ENCODE measurements at regions not wholly inside any gene's neighbourhood (a gene's known extent, or its start where the extent isn't known, plus 50 kb on each side); places are given as distances from the start of the nearest gene placed in this dataset.

DNA sequence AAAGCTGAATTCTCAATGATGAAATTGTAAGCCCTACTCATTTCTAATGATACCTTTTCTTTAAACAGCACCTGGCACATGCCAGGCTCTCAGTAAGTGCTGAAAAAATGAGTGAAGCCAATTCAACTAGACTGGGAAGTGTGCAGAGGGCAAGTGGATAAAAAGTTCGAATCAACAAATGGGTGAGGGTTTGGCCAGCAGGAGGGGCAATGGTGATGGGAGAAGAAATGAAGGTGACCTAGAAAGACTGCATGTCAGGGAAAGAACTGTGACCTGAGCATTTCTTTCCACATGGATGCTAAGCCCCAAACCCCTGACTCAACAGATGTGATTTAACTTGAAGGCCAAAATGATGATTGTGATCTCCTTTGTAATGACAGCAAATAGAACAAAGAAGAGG is 54.6 kb downstream of the DKK1 start:
- TF ChIP-seq, protein P1, sequence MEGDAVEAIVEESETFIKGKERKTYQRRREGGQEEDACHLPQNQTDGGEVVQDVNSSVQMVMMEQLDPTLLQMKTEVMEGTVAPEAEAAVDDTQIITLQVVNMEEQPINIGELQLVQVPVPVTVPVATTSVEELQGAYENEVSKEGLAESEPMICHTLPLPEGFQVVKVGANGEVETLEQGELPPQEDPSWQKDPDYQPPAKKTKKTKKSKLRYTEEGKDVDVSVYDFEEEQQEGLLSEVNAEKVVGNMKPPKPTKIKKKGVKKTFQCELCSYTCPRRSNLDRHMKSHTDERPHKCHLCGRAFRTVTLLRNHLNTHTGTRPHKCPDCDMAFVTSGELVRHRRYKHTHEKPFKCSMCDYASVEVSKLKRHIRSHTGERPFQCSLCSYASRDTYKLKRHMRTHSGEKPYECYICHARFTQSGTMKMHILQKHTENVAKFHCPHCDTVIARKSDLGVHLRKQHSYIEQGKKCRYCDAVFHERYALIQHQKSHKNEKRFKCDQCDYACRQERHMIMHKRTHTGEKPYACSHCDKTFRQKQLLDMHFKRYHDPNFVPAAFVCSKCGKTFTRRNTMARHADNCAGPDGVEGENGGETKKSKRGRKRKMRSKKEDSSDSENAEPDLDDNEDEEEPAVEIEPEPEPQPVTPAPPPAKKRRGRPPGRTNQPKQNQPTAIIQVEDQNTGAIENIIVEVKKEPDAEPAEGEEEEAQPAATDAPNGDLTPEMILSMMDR (IDR thresholded peaks at IDR 0.05), result no peak

DNA sequence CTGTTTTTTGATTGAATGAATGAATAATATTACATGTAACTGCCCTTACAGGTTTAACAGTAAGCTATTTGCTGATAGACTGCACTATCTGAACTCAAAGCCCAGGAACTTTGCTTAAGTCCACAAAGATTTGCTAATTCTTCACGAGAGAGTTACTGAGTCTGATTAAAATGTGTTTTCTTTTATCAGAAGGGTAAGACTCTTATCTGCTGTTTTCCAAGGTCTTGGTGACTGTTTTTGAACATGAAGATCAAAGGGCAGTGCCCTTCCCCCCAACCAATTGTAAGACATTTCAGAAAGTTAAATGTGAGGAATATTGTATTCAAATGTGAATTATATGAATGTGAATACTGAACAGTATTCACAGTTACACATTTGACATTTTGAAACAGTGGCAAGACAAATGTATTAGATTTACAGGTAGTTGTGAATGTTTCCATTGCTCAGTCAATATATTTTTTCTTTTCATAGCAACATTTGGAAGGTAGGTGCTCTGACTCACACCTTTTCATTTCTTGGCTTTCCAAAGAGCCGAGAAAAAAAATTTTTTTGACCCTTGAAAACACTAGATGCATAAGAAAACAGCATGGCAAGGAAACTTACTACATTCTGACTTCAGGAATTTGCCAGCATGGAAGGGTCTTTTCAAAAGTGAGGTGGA is 62.7 kb downstream of the DKK1 start:
- TF ChIP-seq, protein P1 (IDR thresholded peaks at IDR 0.05), result no peak

DNA sequence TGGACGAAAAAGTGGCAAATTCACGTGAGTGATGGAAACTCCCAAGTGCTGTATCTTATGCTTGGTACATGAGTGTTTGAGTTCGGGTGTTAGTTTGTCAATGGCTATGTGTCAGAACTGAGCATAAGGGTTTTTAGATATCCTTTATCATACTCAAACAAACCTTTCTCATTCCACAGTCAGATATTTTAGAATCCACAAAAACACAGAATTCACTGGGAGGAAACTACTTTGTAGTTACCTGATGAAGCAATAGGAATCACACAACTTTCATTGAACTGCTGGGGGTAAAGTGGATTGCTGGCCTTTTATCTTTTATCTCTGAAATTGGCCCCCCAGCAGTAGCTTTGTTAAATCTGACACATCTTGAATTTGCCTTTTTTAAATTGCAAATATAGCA is 64.0 kb downstream of the DKK1 start:
- TF ChIP-seq, protein P1 (IDR thresholded peaks at IDR 0.05), result no peak

DNA sequence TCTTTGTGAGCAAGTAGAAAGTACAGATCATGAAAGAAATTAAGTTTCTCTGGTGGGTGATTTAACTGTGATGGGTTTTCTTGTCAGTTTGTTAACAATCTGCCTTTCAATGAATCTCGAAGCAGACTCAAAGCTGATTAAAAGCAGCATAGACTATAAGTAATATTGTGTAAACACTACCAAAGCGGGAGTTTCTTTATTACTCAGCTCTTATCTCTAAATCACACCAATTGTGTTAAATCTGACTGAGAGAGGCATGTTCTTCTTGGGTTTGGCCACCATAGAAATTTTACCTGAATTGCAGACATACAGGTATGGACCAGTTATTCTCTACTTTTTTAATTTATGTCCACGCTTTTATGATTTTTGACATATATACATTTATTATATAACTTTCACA is 65.2 kb downstream of the DKK1 start:
- TF ChIP-seq, protein P1 (IDR thresholded peaks at IDR 0.05), result no peak

DNA sequence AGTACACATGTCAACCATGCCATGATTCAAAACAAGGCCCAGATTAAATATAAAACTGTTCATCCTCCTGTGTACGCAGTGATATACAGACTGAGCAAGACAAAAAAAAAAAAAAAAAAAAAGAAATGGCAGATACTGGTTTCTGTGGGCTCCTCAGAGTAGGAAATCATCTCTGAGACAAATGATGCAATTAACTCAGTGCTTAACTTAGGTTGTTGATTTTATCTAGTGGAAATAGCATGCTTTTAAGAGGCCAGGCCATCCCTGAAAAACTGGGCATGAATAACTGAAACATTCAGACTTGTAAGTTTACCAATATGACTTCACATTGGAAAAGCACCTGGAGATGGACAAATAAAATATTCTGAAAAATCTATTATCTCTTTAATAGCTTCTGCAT is 69.0 kb downstream of the DKK1 start:
- TF ChIP-seq, protein P1 (IDR thresholded peaks at IDR 0.05), result no peak

DNA sequence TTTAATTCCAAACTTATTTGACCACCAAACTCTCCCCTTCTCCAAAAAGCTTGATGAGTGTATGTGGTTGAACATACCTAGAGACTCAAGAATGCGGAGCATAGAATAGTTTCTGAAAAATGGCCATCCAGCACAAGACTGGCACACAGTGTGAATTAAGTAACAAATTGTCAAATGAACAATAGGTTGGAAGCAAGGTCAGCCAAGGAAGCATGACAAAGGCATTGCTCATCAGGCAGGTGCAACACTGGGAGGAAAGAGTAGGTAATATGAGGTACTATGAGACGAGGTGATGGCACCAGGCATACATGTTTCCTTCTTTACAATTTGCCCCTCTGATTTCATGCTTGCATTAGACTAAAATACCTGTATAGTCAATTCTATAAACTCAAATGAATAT is 73.7 kb downstream of the DKK1 start:
- TF ChIP-seq, protein P1 (IDR thresholded peaks at IDR 0.05), result no peak

DNA sequence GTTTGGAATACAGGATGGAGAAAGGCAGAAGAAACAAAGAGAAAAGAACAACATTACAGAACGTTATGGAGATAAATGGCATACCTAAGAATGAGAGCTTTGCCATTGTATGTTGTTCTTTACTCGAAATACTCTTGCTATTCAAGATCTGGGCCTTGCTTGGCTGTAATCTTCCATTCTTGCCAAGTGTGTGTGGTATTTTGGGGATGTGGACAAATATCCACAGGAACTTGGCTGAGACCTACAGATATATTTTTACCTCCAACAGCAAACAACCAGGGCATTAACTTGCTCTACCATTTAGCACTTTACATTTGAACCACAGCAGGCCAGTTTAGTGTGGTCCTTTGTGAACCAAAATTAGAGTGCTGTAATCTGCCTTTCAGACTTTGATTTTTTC is 76.3 kb downstream of the DKK1 start:
- TF ChIP-seq, protein P1 (IDR thresholded peaks at IDR 0.05), result no peak
